GM21423 (cell line): ENCODE measurements at regions not wholly inside any gene's neighbourhood (a gene's known extent, or its start where the extent isn't known, plus 50 kb on each side); places are given as distances from the start of the nearest gene placed in this dataset.

Experiments used
- ATAC-seq: cut with Tn5 transposase; IDR thresholded peaks from one replicate; pipeline ENCODE4 v1.9.1; 2021; ENCODE audit warnings: mild to moderate bottlenecking, moderate library complexity; ENCODE audit not compliant: unreplicated experiment

GRCh38 chr3:18835021-18835420 is 313.3 kb upstream of the KCNH8 start:
- ATAC-seq = no peak

DNA sequence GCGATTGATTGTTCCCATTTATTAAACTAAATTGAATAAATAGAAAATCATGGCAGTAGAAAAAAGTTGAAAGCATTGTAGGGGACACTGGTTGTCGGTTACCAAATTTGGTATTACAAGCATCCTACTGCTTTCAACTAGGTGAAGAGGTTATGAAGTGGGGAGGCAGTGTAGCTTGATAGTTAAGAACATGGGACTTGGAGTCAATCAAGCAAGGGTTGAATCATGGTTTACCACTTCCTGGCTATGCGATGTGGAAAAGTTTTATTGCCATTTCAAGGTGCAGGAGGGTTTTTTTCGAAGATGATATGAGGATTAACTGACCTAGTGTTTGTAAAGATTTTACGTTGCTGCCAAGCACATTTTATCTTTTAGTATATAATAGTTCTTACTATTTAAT is 318.2 kb upstream of the KCNH8 start:
- no peak for ATAC-seq

GRCh38 chr3:18828637-18829036 is 319.7 kb upstream of the KCNH8 start:
- ATAC-seq = no peak

- no peak for ATAC-seq
Measured at GRCh38 chr3:18827664-18828063, 320.6 kb upstream of the KCNH8 start.

DNA sequence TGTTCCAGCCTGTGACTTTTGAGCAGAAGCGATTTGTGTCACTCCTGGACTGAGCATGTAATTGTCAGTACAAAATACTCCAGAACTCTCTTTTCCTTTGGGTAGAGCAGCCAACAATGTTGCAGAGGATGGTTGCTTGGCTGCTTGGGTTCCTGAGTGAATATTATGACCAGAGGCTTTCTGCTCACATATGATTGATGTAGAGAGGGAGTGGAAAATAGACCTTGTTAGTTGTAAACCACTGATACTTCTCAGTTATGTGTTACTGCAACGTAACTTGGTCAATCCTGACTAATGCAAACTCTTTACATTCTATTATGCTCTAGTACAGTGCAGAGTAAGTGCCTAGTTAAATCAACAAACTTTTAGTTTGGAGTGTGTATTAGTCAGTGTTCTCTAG is 322.6 kb upstream of the KCNH8 start:
- no peak for ATAC-seq

GRCh38 chr3:18813300-18813699 is 335.0 kb upstream of the KCNH8 start:
- no peak for ATAC-seq

- ATAC-seq = no peak
Measured at GRCh38 chr3:18812316-18812715, 336.0 kb upstream of the KCNH8 start.

DNA sequence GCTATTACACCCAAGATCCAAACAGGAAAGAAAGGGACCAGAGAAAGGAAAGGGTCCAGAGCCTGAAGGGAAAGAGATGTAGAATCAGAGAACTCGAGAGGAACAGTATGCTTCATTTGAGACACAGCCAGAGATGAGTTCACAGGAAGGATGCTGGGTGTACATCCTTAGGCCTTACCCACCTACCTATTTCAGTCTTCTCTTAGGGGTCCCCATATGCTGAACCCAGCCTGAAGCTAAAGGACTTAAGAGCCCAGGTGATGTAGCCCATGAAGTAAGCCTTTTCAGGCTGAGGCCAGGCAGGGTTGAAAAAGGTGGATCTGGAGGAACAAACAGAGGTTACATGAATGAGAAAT is 338.0 kb upstream of the KCNH8 start:
- ATAC-seq = no peak

- no peak for ATAC-seq
Measured at GRCh38 chr3:18809640-18810305, 338.5 kb upstream of the KCNH8 start.

DNA sequence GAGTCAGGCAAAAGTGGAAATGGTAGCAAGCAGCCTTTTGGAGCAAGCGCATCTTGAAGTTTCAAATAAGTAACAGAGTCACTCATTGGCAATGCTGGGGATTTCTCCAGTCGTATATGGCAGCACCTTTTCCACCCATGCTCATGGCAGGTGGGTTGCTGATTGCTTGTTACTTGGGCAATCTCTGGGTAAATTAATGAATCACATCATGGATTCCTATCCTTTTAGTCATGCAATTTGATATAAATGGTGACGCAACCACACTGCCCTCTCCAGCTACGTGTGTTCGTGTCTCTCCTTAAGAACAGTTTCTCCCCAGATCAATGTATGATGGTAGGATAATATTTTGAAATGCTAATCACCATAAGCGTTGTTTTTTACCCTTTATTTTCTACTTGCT is 339.9 kb upstream of the KCNH8 start:
- no peak for ATAC-seq

- no peak for ATAC-seq
Measured at GRCh38 chr3:18807593-18807992, 340.7 kb upstream of the KCNH8 start.

DNA sequence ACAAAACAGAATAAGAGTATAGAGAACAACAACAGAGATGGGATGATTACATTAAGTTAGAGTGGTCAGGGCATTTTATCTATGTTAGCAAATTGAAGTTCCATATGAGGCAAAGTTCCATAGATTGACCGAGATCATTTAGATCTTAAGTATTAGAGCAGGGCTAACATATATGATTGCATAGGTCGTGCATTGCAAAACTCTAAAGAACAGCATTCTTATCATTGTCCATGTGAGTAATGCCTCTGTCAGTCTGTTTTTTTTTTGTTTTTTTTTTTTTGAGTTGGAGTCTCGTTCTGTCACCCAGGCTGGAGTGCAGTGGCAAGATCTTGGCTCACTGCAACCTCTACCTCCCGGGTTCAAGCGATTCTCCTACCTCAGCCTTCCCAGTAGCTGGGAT is 341.7 kb upstream of the KCNH8 start:
- no peak for ATAC-seq

GRCh38 chr3:18797378-18797777 is 350.9 kb upstream of the KCNH8 start:
- ATAC-seq = no peak

- no peak for ATAC-seq
Measured at GRCh38 chr3:18795078-18795477, 353.2 kb upstream of the KCNH8 start.

DNA sequence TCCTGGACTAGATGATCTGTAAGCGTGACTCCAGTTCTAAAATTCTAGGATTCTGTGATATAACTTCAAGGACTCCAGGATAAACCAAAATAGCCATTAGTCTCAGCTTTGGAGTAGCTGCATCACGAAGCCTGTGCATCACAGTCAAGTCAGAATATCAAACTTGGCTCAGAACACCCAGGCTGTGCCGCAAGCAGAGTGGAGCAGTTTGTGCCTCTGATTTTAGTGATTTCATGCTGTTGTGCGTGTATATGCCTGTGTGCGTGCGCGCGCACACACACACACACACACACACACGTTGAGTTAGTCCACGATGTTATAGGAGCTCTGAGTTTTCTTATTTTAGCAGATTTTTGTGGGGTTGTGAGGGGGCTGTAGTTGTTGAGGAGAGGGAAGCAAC is 356.6 kb upstream of the KCNH8 start:
- ATAC-seq = no peak

- no peak for ATAC-seq
Measured at GRCh38 chr3:18791182-18791581, 357.1 kb upstream of the KCNH8 start.

- ATAC-seq = no peak
Measured at GRCh38 chr3:18790384-18790783, 357.9 kb upstream of the KCNH8 start.

- ATAC-seq = no peak
Measured at GRCh38 chr3:18789734-18790133, 358.6 kb upstream of the KCNH8 start.

GRCh38 chr3:18787441-18787840 is 360.9 kb upstream of the KCNH8 start:
- ATAC-seq = no peak

- ATAC-seq = no peak
Measured at GRCh38 chr3:18786650-18787323, 361.5 kb upstream of the KCNH8 start.

DNA sequence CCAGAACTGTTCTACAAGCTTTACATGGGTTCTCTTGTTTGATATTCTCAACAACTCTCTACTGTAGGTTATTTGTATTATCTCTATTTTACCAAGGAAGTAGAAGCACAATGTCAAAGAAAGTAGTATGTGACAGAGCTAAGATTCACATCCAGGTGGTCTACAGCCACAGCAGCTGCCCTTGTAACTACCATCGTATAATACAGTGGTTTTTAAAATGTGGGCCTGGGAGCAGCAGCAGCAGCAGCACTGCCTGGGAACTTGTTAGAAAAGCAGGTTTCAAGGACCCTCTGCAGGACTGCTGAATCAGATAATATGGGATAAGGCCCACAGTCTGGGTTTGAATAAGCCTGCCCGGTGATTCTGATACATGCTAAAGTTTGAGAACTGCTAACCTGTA is 357.1 kb upstream of the SATB1 start:
- ATAC-seq = no peak

DNA sequence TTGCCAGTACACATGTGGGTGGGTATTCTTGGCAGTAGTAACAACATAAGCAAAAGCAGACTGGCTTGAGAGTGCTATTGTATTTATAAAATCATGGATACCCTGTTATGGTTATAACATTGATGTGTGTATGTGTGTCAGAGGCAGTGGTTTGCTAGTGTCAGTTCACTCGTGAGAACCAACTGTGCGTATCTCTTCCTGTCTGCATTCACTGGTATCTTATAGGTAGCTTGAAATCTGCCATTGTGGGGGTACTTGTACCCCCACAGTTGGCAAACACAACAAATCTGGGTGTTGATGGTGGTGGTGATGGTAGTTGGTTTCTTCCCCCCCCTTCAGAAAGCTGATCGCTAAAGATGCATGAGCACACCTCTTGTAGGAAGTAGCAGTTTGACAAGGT is 355.8 kb upstream of the SATB1 start:
- no peak for ATAC-seq

GRCh38 chr3:18779704-18780103 is 354.6 kb upstream of the SATB1 start:
- no peak for ATAC-seq
